HEK293T (cell line): ENCODE measurements at regions not wholly inside any gene's neighbourhood (a gene's known extent, or its start where the extent isn't known, plus 50 kb on each side); places are given as distances from the start of the nearest gene placed in this dataset.

Experiments
- ARNT ChIP-seq: fragments of 450-650 bp; IDR thresholded peaks from 2 replicates; pipeline ENCODE4 v1.6.1; 2017; ENCODE audit warnings: mild to moderate bottlenecking
- BHLHE40 ChIP-seq: fragments of 450-650 bp; IDR thresholded peaks from 2 replicates; pipeline ENCODE4 v1.6.1; 2016; ENCODE audit warnings: mild to moderate bottlenecking, moderate library complexity, borderline replicate concordance
- CTBP1 ChIP-seq: fragments of 450-650 bp; IDR thresholded peaks from 2 replicates; pipeline ENCODE4 v1.6.1; 2016; ENCODE audit warnings: borderline replicate concordance
- FOXA1 ChIP-seq: fragments of 450-650 bp; IDR thresholded peaks from 2 replicates; pipeline ENCODE4 v1.6.1; 2016; ENCODE audit warnings: mild to moderate bottlenecking
- NFRKB ChIP-seq: fragments of 450-650 bp; IDR thresholded peaks from 2 replicates; pipeline ENCODE4 v1.6.1; 2016; ENCODE audit warnings: mild to moderate bottlenecking, moderate library complexity
- SUZ12 ChIP-seq: fragments of 450-650 bp; IDR thresholded peaks from 2 replicates; pipeline ENCODE4 v1.6.1; 2016; ENCODE audit warnings: mild to moderate bottlenecking
- TARDBP ChIP-seq: fragments of 450-650 bp; IDR thresholded peaks from 2 replicates; pipeline ENCODE4 v1.6.1; 2016
- TF ChIP-seq, protein P1 (sequence below): fragments of 450-650 bp; IDR thresholded peaks from 2 replicates; pipeline ENCODE4 v1.6.1; 2016

DNA sequence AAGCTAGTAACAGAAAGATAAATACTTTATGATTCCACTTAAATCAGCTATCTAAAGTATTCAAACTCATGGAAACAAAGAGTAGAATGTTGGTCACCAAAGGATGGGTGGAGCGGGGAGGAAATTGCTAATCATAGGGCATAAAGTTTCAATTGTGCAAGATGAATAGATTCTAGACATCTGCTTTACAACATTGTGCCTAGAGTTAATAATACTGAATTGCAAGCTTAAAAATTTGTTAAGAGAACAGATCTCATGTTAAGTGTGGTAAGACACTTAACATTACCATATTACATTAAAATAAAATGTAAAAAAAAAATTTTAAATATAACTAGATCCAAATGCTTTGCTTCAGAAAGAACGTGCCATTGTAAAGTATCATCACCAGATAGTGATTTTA, 411.1 kb upstream of the MBL2 start:
- no peak for TF ChIP-seq NFRKB
- TF ChIP-seq BHLHE40 = no peak
- no peak for TF ChIP-seq ARNT
- TF ChIP-seq, protein P1, sequence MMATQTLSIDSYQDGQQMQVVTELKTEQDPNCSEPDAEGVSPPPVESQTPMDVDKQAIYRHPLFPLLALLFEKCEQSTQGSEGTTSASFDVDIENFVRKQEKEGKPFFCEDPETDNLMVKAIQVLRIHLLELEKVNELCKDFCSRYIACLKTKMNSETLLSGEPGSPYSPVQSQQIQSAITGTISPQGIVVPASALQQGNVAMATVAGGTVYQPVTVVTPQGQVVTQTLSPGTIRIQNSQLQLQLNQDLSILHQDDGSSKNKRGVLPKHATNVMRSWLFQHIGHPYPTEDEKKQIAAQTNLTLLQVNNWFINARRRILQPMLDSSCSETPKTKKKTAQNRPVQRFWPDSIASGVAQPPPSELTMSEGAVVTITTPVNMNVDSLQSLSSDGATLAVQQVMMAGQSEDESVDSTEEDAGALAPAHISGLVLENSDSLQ = no peak
- TF ChIP-seq TARDBP = no peak
- no peak for TF ChIP-seq SUZ12
- TF ChIP-seq CTBP1 = no peak
- TF ChIP-seq FOXA1 = no peak
